T-cell (primary cell): ENCODE measurements at regions not wholly inside any gene's neighbourhood (a gene's known extent, or its start where the extent isn't known, plus 50 kb on each side); places are given as distances from the start of the nearest gene placed in this dataset.

ENCODE experiments used
- ATAC-seq, 4 experiments: fragments of 200-7000 bp in 3 of 4; fragments of 150-1000 bp in 1 of 4; cut with Tn5 transposase; replicated peaks in 1 of 4; 1 replicate in 3 of 4; 2 replicates in 1 of 4; pipeline ENCODE4 v1.10.0; 2021; ENCODE audit warnings: moderate library complexity in 3 of 4, mild to moderate bottlenecking in 2 of 4, moderate number of reproducible peaks in 1 of 4
- CTCF ChIA-PET, 2 donors: fragments of 300-600 bp; sonication (Branson Sonifier 250); formaldehyde crosslinking; loops; one replicate each; lab custom pipeline; 2022; ENCODE audit warnings: antibody characterized with exemption in 2 of 2; lab: Charles Lee
- POLR2A ChIA-PET, 2 donors: fragments of 300-600 bp; sonication (Branson Sonifier 250); formaldehyde crosslinking; loops; one replicate each; lab custom pipeline; 2022; ENCODE audit warnings: antibody characterized with exemption in 2 of 2; lab: Charles Lee
- DNase-seq, 35 experiments: peaks; one replicate each; pipeline versions ENCODE4 v3.0.0 to v3.0.0-alpha.2; 2013 to 2023
- H3K27ac ChIP-seq: one replicate; pipeline ENCODE4 v1.5.1; 2013; ENCODE audit warnings: low read length
- H3K27me3 ChIP-seq, 2 experiments: replicated peaks in 1 of 2; 1 replicate in 1 of 2; 2 replicates in 1 of 2; pipeline versions ENCODE4 v1.6.1 to v1.7.0; 2013; ENCODE audit warnings: low read length in 1 of 2, mixed read lengths in 1 of 2; ENCODE audit not compliant: control insufficient read depth in 2 of 2, insufficient read depth in 2 of 2; ENCODE audit errors: extremely low read depth in 1 of 2
- H3K36me3 ChIP-seq, 2 donors: 1 replicate in 1 of 2; 2 replicates in 1 of 2; pipeline versions ENCODE4 v1.6.1 to v1.7.0; 2013; ENCODE audit warnings: low read length in 1 of 2; ENCODE audit not compliant: control insufficient read depth in 2 of 2, insufficient read depth in 1 of 2; ENCODE audit errors: extremely low read depth in 1 of 2
- H3K4me1 ChIP-seq, 2 experiments: 1 replicate in 1 of 2; 2 replicates in 1 of 2; pipeline versions ENCODE4 v1.6.1 to v1.7.0; 2013; ENCODE audit warnings: low read length in 2 of 2, mixed read lengths in 1 of 2; ENCODE audit not compliant: insufficient read depth in 2 of 2, control insufficient read depth in 1 of 2; ENCODE audit errors: extremely low read depth in 1 of 2
- H3K4me3 ChIP-seq, 2 donors: 1 replicate in 1 of 2; 2 replicates in 1 of 2; pipeline versions ENCODE4 v1.5.1 to v1.7.0; 2013; ENCODE audit warnings: mild to moderate bottlenecking in 2 of 2, low read length in 1 of 2, moderate library complexity in 1 of 2; ENCODE audit not compliant: control insufficient read depth in 1 of 2; ENCODE audit errors: extremely low read depth in 1 of 2
- H3K9me3 ChIP-seq: 2 replicates; pipeline ENCODE4 v1.7.0; 2013
- H3K27ac Mint-ChIP-seq, 2 donors: one replicate each; pipeline ENCODE4 v1.8.0; 2020 to 2021; ENCODE audit warnings: mild to moderate bottlenecking in 2 of 2, mixed read lengths in 2 of 2
- H3K27me3 Mint-ChIP-seq, 2 donors: one replicate each; pipeline ENCODE4 v1.8.0; 2021 to 2022; ENCODE audit warnings: mixed read lengths in 2 of 2
- H3K36me3 Mint-ChIP-seq: one replicate; pipeline ENCODE4 v1.8.0; 2021; ENCODE audit warnings: mixed read lengths
- H3K4me1 Mint-ChIP-seq, 3 donors: one replicate each; pipeline ENCODE4 v1.8.0; 2020 to 2022; ENCODE audit warnings: mixed read lengths in 3 of 3, mild to moderate bottlenecking in 1 of 3
- H3K4me3 Mint-ChIP-seq, 3 donors: one replicate each; pipeline ENCODE4 v1.8.0; 2020 to 2022; ENCODE audit warnings: mild to moderate bottlenecking in 3 of 3, mixed read lengths in 3 of 3, moderate library complexity in 3 of 3
- H3K9me3 Mint-ChIP-seq, 3 donors: one replicate each; pipeline ENCODE4 v1.8.0; 2020 to 2022; ENCODE audit warnings: mixed read lengths in 3 of 3
- WGBS: methylation state at CpG from one replicate; pipeline ENCODE4 v1.1.5; 2013; ENCODE audit warnings: missing lambda C conversion rate; ENCODE audit not compliant: insufficient coverage; 5-methylcytosine and 5-hydroxymethylcytosine counted together

GRCh38 chr2:65548576-65549256, 116.3 kb upstream of the SPRED2 start:
- no peaks in the 10 kb centered on the region for H3K9me3 Mint-ChIP-seq
- no peaks in the 10 kb centered on the region for H3K9me3 ChIP-seq
- no peak overlapping the region for H3K4me3 ChIP-seq
- ChIA-PET CTCF (interaction anchor here in 1 of 2 donors (0.6 kb wide), 1 partner anchor 570 kb away, joined by 4 read pairs; no protein-coding TSS in a partner anchor), POLR2A (no interaction called here)
- no peak overlapping the region for H3K4me3 Mint-ChIP-seq
- no peak overlapping the region for H3K27ac ChIP-seq
- DNase-seq (no peak), ATAC-seq (no peak)
- peaks cover 0 to 7% of the 10 kb centered on the region in 2 experiments for H3K4me1 ChIP-seq
- H3K36me3 Mint-ChIP-seq: no peaks in the 10 kb centered on the region
- no peaks in the 10 kb centered on the region for H3K27me3 ChIP-seq
- H3K36me3 ChIP-seq: no peaks in the 10 kb centered on the region
- peaks cover 0 to 3% of the 10 kb centered on the region in 2 donors for H3K27me3 Mint-ChIP-seq
- H3K4me1 Mint-ChIP-seq: peaks cover 4 to 7% (median 4%) of the 10 kb centered on the region in 3 donors
- WGBS: 85% methylated on average over 6 of the region's 7 CpGs
- H3K27ac Mint-ChIP-seq: no peak overlapping the region

GRCh38 chr2:65548064-65548463, 115.7 kb upstream of the SPRED2 start:
- Histone ChIP-seq H3K36me3 (no peaks in the 10 kb centered on the region), H3K27ac (no peak overlapping the region), H3K4me1 (peaks cover 0 to under 1% of the 10 kb centered on the region in 2 experiments), H3K9me3 (no peaks in the 10 kb centered on the region), H3K4me3 (no peak overlapping the region), H3K27me3 (no peaks in the 10 kb centered on the region)
- ChIA-PET CTCF (interaction anchor here in 1 of 2 donors (0.6 kb wide), 1 partner anchor 569 kb away, joined by 4 read pairs; no protein-coding TSS in a partner anchor), POLR2A (no interaction called here)
- ATAC-seq (no peak), DNase-seq (no peak)
- no peak overlapping the region for H3K4me3 Mint-ChIP-seq
- 80% methylated on average over 1 of the region's 4 CpGs for WGBS
- no peaks in the 10 kb centered on the region for H3K9me3 Mint-ChIP-seq
- H3K27me3 Mint-ChIP-seq: no peaks in the 10 kb centered on the region
- H3K4me1 Mint-ChIP-seq: peaks cover 0 to 1% (median 0%) of the 10 kb centered on the region in 3 donors
- no peaks in the 10 kb centered on the region for H3K36me3 Mint-ChIP-seq
- H3K27ac Mint-ChIP-seq: no peak overlapping the region

GRCh38 chr2:65545837-65546805, 113.7 kb upstream of the SPRED2 start:
- ChIA-PET CTCF (no interaction called here), POLR2A (no interaction called here)
- 90% methylated on average over 2 of the region's 4 CpGs for WGBS

GRCh38 chr2:65541773-65542172, 109.4 kb upstream of the SPRED2 start:
- H3K27me3 ChIP-seq: no peaks in the 10 kb centered on the region
- H3K27ac ChIP-seq: no peak overlapping the region
- WGBS: 100% methylated on average over 2 of the region's 6 CpGs
- ChIA-PET CTCF (no interaction called here), POLR2A (no interaction called here)
- no peak for DNase-seq
- H3K4me1 Mint-ChIP-seq: no peaks in the 10 kb centered on the region
- H3K4me1 ChIP-seq: no peaks in the 10 kb centered on the region
- H3K27ac Mint-ChIP-seq: no peak overlapping the region
- H3K9me3 ChIP-seq: no peaks in the 10 kb centered on the region
- H3K36me3 Mint-ChIP-seq: no peaks in the 10 kb centered on the region
- H3K4me3 ChIP-seq: no peak overlapping the region
- H3K4me3 Mint-ChIP-seq: no peak overlapping the region
- no peaks in the 10 kb centered on the region for H3K36me3 ChIP-seq
- no peaks in the 10 kb centered on the region for H3K27me3 Mint-ChIP-seq
- no peaks in the 10 kb centered on the region for H3K9me3 Mint-ChIP-seq
- no peak for ATAC-seq

More at GRCh38 chr2:65545837-65546805, 113.7 kb upstream of the SPRED2 start:
- Mint-ChIP-seq H3K4me3 (no peak overlapping the region), H3K9me3 (no peaks in the 10 kb centered on the region), H3K4me1 (no peaks in the 10 kb centered on the region), H3K27ac (no peak overlapping the region), H3K36me3 (no peaks in the 10 kb centered on the region), H3K27me3 (no peaks in the 10 kb centered on the region)
- no peaks in the 10 kb centered on the region for H3K27me3 ChIP-seq
- no peak overlapping the region for H3K27ac ChIP-seq
- no peak for DNase-seq
- H3K9me3 ChIP-seq: no peaks in the 10 kb centered on the region
- ATAC-seq: no peak
- H3K36me3 ChIP-seq: no peaks in the 10 kb centered on the region
- no peaks in the 10 kb centered on the region for H3K4me1 ChIP-seq
- H3K4me3 ChIP-seq: no peak overlapping the region

- no peak overlapping the region for H3K4me3 ChIP-seq
- H3K36me3 ChIP-seq: no peaks in the 10 kb centered on the region
- ChIA-PET POLR2A (no interaction called here), CTCF (no interaction called here)
- Mint-ChIP-seq H3K4me3 (no peak overlapping the region), H3K27ac (no peak overlapping the region), H3K4me1 (no peaks in the 10 kb centered on the region), H3K36me3 (no peaks in the 10 kb centered on the region), H3K27me3 (no peaks in the 10 kb centered on the region), H3K9me3 (no peaks in the 10 kb centered on the region)
- no peak for DNase-seq
- H3K27me3 ChIP-seq: no peaks in the 10 kb centered on the region
- no peaks in the 10 kb centered on the region for H3K4me1 ChIP-seq
- H3K9me3 ChIP-seq: no peaks in the 10 kb centered on the region
- H3K27ac ChIP-seq: no peak overlapping the region
- no peak for ATAC-seq
- WGBS: 71% methylated on average over 1 of the region's 4 CpGs
These were observed 107.2 kb upstream of the SPRED2 start for GRCh38 chr2:65539633-65540032.

GRCh38 chr2:65537651-65538385, 105.4 kb upstream of the SPRED2 start:
- POLR2A ChIA-PET: interaction anchor here in 1 of 2 donors (0.7 kb wide), 1 partner anchor 209 kb away, joined by 3 read pairs; no protein-coding TSS in a partner anchor
- no peaks in the 10 kb centered on the region for H3K4me1 ChIP-seq
- WGBS: 91% methylated on average over 1 of the region's 7 CpGs
- no peaks in the 10 kb centered on the region for H3K27me3 Mint-ChIP-seq
- CTCF ChIA-PET: interaction anchor here in 1 of 2 donors (0.5 kb wide), 1 partner anchor 13 kb away, joined by 5 read pairs; no protein-coding TSS in a partner anchor
- H3K27ac ChIP-seq: no peak overlapping the region
- peaks cover 0 to 4% of the 10 kb centered on the region in 2 experiments for H3K27me3 ChIP-seq
- no peaks in the 10 kb centered on the region for H3K9me3 Mint-ChIP-seq
- no peak overlapping the region for H3K4me3 ChIP-seq
- no peaks in the 10 kb centered on the region for H3K36me3 ChIP-seq
- H3K36me3 Mint-ChIP-seq: no peaks in the 10 kb centered on the region
- H3K4me1 Mint-ChIP-seq: no peaks in the 10 kb centered on the region
- no peak for DNase-seq
- H3K27ac Mint-ChIP-seq: no peak overlapping the region
- ATAC-seq: no peak
- H3K4me3 Mint-ChIP-seq: no peak overlapping the region
- H3K9me3 ChIP-seq: no peaks in the 10 kb centered on the region
